Neuron (in vitro differentiated cells): ENCODE measurements at regions not wholly inside any gene's neighbourhood (a gene's known extent, or its start where the extent isn't known, plus 50 kb on each side); places are given as distances from the start of the nearest gene placed in this dataset.

Experiments used
- H2AFZ ChIP-seq: one replicate; pipeline ENCODE4 v1.6.1; 2013; ENCODE audit warnings: low read depth, mild to moderate bottlenecking, inconsistent platforms, low read length, moderate library complexity
- H3K27me3 ChIP-seq: one replicate; pipeline ENCODE4 v1.6.1; 2013; ENCODE audit warnings: low read length; ENCODE audit not compliant: insufficient read depth
- H3K36me3 ChIP-seq: one replicate; pipeline ENCODE4 v1.6.1; 2013; ENCODE audit warnings: low read length; ENCODE audit not compliant: insufficient read depth
- H3K4me1 ChIP-seq: one replicate; pipeline ENCODE4 v1.6.1; 2013; ENCODE audit warnings: low read length; ENCODE audit not compliant: insufficient read depth
- H3K4me3 ChIP-seq: 2 replicates; pipeline ENCODE4 v1.5.1; 2013; ENCODE audit warnings: mild to moderate bottlenecking, low read length, moderate library complexity
- H3K9me3 ChIP-seq: one replicate; pipeline ENCODE4 v1.6.1; 2013; ENCODE audit warnings: low read length

DNA sequence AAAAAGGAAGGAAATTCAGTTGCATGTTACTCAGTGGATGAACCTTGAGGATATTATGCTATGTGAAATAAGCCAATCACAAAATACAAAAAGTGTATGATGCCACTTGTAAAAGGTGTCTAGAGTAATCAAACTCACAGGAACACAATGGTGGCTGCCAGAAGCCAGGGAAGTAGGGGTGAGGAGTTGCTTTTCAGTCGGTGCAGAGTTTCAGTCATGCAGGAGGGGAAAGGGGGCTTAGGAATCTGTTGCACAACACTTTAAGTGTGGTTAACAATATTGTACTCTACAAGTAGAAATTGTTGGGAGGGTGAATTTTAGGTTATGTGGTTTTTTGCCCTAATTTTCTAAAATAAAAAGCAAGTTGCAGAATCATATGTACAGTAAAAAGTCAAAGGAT, 184.2 kb upstream of the RAB4A start:
- H3K9me3 ChIP-seq = peaks cover 2% of the 10 kb centered on the region
- H2AFZ ChIP-seq = no peak overlapping the region
- H3K4me1 ChIP-seq = no peaks in the 10 kb centered on the region
- no peak overlapping the region for H3K4me3 ChIP-seq
- no peaks in the 10 kb centered on the region for H3K27me3 ChIP-seq
- H3K36me3 ChIP-seq = no peaks in the 10 kb centered on the region

DNA sequence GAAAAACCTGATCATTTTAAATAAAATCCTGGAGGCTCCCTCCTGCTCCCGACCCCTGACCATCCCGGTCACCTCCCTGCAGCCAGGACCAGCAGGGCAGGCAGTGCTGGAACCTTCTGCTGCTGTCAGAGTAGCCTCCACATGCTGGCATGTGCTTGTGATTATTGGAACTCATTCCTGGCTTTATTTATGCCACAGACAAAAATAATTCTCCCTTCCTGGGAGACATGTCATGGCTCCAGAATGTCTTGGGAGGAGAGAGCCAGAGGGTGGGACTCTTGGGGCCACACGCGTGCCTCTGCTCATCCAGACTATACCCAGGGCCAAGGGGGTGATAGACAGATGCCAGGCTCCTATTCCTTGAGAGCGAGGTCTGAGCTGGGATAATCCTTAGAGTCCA, 183.6 kb upstream of the RAB4A start:
- Histone ChIP-seq H3K4me1 (no peaks in the 10 kb centered on the region), H3K4me3 (no peak overlapping the region), H3K36me3 (no peaks in the 10 kb centered on the region), H2AFZ (no peak overlapping the region), H3K27me3 (no peaks in the 10 kb centered on the region), H3K9me3 (no peaks in the 10 kb centered on the region)

DNA sequence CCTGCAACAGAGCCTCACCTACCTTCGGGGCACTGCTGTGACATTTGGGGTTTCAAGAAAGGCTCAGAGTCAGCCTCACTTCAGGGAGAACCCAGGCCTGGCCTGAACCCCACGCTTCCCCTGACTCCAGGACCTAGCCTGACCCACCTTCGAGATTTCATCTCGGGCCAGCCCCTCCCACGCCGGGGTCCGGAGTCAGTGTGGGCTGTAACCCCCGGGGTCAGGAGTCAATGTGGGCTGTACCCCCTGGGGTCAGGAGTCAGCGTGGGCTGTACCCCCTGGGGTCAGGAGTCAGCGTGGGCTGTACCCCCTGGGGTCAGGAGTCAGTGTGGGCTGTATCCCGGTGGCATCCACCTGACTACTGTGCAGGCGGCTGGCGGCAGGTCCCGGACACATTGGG, 183.0 kb upstream of the RAB4A start:
- H2AFZ ChIP-seq = no peak overlapping the region

DNA sequence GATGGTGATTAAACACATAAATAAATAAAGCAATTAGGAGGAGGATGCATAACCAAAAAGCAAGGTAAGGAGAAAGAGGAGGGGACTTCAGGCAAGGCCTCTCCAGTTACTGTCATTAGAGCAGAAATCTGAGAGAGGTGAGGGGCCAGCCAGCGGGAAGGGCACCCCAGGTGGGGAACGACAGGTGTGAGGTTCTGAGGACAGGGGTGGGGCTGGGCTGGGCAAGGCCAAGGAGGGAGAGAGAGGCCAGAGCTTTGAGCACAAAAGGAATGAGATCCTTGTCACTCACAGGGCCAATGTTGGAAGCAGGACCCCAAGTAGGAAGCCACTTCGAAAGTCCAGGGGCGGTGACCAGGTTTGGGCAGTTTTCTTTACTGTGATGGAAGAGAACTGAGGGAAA, 182.2 kb upstream of the RAB4A start:
- H3K27me3 ChIP-seq = no peaks in the 10 kb centered on the region

More for the DNA sequence above, 183.0 kb upstream of the RAB4A start:
- Histone ChIP-seq H3K4me1 (no peaks in the 10 kb centered on the region), H3K27me3 (no peaks in the 10 kb centered on the region), H3K4me3 (no peak overlapping the region), H3K36me3 (no peaks in the 10 kb centered on the region), H3K9me3 (no peaks in the 10 kb centered on the region)

DNA sequence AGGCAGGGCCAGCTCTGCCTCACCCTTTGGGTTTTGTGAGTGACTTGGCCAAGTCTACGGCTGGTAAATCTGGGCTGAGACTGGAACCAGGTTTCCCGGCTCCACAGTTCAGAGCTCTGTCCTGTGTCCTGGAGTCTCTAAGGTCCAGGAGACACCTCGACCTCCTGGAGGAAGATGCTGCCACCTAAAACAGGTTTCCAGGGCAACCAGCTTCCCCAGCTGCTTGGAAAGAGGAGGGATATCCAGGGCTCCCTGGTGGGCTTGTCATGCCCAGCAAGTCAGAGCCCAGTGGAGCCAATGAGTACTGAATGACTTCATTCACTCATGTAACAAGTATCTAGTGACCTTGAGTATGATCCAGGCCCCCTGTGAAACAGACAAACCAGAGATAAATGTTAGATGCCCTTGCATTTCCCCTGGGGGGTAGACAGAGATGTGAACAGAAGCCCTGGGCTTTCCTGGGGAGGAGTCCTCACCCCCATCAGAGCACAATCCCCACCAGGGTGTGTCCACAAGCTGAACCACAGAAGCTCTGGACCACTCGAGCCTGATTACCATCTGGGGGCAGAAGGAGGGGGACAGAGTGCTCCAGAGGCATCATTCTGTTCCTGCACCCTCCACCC, 181.2 kb upstream of the RAB4A start:
- H3K36me3 ChIP-seq = no peaks in the 10 kb centered on the region
- H3K4me1 ChIP-seq = no peaks in the 10 kb centered on the region
- H3K27me3 ChIP-seq = no peaks in the 10 kb centered on the region
- no peaks in the 10 kb centered on the region for H3K9me3 ChIP-seq
- H3K4me3 ChIP-seq = no peak overlapping the region
- no peak overlapping the region for H2AFZ ChIP-seq

More for the DNA sequence above, 182.2 kb upstream of the RAB4A start:
- Histone ChIP-seq H3K4me1 (no peaks in the 10 kb centered on the region), H3K4me3 (no peak overlapping the region), H3K36me3 (no peaks in the 10 kb centered on the region), H3K9me3 (no peaks in the 10 kb centered on the region), H2AFZ (no peak overlapping the region)

DNA sequence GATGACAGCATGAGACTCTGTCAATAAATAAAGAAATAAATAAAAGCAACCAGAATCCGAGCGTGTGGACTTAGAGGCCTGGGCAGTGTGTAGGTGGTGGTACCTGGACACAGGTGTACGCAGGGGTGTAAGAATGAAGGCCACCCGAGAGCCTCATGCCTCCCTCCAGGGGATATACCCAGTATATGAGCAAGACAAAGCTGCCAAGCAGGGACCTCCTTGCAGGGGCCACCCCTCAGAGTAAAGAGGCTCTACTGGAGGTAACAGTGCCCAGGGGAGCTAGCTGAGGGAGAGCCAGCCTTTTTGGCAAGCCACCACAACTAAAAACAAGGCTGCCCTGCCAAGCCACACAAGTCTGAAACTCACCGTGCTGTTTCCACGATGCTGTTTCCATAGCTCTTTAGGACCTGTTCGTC, 179.2 kb upstream of the RAB4A start:
- Histone ChIP-seq H3K36me3 (no peaks in the 10 kb centered on the region), H3K9me3 (no peaks in the 10 kb centered on the region), H2AFZ (no peak overlapping the region), H3K27me3 (no peaks in the 10 kb centered on the region), H3K4me1 (no peaks in the 10 kb centered on the region), H3K4me3 (no peak overlapping the region)

DNA sequence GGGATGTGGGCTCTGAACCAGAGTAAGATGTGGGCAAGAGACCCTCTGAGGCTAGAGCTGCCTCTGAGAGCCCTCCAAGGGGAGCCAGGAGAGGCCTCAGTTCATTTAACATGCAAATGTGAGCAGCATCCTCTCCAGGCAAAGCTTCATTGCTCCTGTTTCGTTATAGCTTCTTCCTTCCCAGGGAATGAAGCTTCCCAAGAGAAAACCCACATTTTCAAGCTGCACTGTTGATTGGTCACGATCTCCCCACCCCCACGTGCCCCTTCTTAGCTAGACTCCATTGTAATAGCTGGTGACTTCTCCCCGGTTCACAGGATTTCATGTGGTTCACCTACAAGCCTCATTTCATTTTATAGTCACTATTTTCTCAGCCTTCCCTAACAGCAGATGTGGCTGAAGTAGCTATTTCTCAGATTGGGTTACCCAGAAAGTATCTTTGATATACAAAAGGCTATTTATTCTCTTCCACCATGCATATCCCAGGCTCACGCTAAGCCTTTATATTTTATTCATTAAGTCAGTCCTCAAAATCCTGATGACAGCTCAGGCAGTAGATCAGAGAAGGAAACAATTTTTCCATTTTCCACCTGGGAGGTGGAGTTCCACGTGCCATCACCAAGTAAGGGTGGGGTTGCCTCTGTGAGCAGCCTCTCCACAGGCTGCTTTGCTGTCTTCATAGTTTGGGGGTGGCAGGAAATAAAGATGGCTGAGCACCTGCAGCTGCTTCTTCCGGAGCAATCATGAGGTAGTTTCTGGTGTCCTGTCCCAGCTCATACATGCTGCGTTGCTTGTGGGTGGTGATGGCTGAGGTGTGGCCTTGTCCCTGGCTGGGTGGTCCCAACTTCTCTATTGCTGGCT, 178.3 kb upstream of the RAB4A start:
- Histone ChIP-seq H3K9me3 (no peaks in the 10 kb centered on the region), H3K4me3 (no peak overlapping the region), H3K36me3 (no peaks in the 10 kb centered on the region), H3K27me3 (no peaks in the 10 kb centered on the region), H2AFZ (no peak overlapping the region), H3K4me1 (no peaks in the 10 kb centered on the region)

DNA sequence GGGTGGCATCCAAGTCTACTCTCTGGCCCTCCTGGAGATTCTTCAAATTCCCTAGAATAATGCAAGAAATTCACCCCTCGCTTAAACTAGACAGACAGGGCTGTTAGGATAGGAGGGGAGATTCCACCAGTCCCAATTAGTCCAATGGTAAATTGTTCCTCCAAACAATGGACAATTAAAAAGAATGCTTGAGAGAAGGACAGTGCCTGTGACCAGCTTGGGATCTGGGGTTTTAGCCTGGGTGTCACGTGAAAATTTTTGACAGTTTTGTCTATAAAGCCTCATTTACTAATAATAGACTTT, 177.7 kb upstream of the RAB4A start:
- H3K9me3 ChIP-seq = no peaks in the 10 kb centered on the region
- H3K4me3 ChIP-seq = no peak overlapping the region
- no peaks in the 10 kb centered on the region for H3K36me3 ChIP-seq
- H3K4me1 ChIP-seq = no peaks in the 10 kb centered on the region
- H3K27me3 ChIP-seq = no peaks in the 10 kb centered on the region
- H2AFZ ChIP-seq = no peak overlapping the region

DNA sequence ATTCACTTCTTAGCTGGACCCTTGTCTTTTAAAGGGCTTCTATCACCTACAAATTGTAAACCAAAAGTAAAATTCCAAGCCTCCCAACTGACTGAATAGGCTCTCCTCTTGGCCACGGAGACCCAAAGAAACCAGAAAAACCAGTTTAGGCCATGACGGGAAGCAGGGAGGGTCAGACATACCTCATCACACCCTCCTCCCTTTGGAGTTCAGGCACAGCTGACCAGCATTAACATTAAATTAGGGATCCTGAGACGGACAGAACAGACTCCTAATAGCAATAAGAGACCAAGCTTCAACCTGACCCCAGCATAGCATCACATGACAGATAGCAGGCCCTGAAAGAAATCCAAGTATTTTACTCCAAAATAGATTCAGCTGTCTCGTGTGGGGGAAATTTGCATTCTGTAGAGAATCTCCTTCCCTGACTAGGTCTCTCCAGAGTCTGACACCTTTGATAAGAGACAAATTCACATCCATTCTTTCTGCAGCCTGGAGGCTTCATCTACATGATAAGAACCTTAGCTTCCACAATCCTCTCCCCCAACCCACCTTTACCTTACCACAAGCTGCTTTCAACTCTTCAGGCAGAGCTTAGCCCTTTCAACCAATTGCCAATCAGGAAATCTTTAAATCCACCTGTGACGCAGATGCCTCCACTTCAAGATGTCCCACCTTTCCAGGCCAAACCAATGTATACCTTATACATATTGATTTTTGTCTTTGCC, 177.1 kb upstream of the RAB4A start:
- no peaks in the 10 kb centered on the region for H3K27me3 ChIP-seq
- H3K4me1 ChIP-seq = no peaks in the 10 kb centered on the region
- no peak overlapping the region for H3K4me3 ChIP-seq
- H3K9me3 ChIP-seq = no peaks in the 10 kb centered on the region
- H3K36me3 ChIP-seq = no peaks in the 10 kb centered on the region
- no peak overlapping the region for H2AFZ ChIP-seq

DNA sequence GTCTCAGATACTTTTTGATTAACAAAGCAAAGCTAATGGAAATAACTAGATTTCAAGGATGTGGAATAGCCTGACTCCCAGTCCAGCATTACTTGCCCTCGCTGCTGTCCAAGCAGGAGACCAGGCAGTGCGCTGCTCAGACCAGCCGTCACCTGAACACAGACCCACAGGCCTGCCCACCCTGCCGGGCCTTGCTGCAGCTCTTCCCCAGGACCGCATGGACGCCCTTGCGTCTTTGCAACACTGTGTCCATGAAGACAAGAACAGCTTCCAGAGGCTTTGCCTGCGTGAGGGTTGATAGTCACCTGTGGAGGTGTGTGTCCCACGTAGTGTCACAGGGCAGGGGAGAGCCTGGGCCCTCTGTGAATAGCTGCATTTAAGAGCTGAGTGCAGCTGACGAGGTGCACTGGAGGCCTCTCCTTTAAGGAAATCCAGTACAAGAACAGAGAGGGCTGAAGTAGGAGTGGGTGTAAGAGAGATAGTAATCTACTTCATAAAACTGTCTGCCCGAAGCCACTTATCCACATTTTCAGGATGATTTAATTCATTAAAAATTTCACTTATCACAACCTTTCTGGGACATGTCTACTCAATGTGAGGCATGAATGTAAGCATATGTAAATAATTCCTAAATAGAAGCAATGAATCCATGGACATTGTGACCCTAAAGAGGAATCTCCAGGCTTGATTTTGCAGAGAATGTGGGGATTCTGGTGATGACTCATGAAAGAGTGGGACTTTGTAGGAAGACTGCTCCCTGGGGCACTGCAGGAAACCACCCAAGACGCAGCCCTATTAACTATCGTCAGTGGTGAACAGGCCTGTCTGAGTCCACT, 176.2 kb upstream of the RAB4A start:
- Histone ChIP-seq H2AFZ (no peak overlapping the region), H3K36me3 (no peaks in the 10 kb centered on the region), H3K9me3 (no peaks in the 10 kb centered on the region), H3K4me3 (no peak overlapping the region), H3K4me1 (no peaks in the 10 kb centered on the region), H3K27me3 (no peaks in the 10 kb centered on the region)

DNA sequence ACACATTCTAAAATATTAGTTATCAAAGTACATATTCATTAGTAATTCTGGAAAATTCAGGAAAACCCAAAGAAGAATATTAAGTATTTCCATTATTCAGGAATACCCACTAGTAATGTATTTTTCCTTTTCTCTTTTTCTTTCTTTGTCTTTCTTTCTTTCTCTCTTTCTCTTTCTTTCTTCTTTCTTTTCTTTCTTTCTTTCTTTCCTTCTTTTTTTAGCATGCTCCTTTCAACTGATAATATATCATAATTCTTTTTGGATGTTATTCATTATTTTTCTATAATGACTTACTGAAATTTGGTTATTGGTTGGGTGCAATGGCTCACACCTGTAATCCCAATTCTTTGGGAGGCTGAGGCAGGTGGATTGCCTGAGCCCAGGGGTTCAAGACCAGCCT, 175.6 kb upstream of the RAB4A start:
- Histone ChIP-seq H2AFZ (no peak overlapping the region), H3K9me3 (no peaks in the 10 kb centered on the region), H3K27me3 (no peaks in the 10 kb centered on the region), H3K4me1 (no peaks in the 10 kb centered on the region), H3K36me3 (no peaks in the 10 kb centered on the region), H3K4me3 (no peak overlapping the region)

DNA sequence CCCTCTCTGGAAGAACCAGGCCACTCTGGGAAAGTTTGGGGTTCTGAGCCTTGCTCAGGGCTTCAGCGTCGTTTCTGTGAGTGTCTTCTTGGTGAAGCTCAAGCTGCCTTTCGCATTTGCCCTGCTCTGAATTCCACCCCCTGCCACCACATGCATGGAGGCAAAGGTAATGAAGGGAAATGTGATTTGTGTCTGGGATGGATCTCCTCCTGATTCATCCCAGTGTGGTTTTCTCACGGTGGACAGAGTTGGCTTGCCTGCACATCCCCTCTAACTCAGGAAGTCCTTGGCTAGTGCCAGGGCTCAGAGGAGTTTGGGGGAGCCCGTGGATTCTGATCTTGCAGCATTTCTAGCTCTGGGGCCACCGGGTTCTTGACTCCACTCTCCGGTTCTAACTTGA, 173.6 kb upstream of the RAB4A start:
- Histone ChIP-seq H3K9me3 (no peaks in the 10 kb centered on the region), H3K4me3 (no peak overlapping the region)

DNA sequence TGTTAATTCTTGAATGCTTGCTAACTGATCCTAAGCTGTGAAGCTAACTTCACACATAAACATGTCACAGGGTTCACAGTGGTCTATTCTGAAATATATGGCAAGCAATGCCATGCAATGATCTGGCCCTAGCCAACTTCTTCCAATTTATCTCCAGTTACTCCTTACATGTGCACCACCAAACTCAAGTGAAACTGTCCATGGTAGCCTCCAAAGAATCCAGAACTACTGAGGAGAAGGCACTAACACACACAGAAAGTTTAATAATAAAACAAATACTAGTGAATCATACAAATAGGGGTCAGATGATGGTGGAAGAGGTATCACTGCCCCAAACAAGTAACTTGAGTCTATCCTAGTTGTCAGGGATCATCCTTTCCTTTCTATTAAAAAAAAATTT, 172.6 kb upstream of the RAB4A start:
- Histone ChIP-seq H3K4me1 (no peaks in the 10 kb centered on the region), H3K9me3 (no peaks in the 10 kb centered on the region), H3K4me3 (no peak overlapping the region), H3K36me3 (no peaks in the 10 kb centered on the region), H2AFZ (no peak overlapping the region), H3K27me3 (no peaks in the 10 kb centered on the region)

More for the DNA sequence above, 173.6 kb upstream of the RAB4A start:
- H2AFZ ChIP-seq = no peak overlapping the region
- H3K27me3 ChIP-seq = no peaks in the 10 kb centered on the region
- no peaks in the 10 kb centered on the region for H3K36me3 ChIP-seq
- H3K4me1 ChIP-seq = no peaks in the 10 kb centered on the region
